Mesothelial cell of epicardium (in vitro differentiated cells): ENCODE measurements at regions not wholly inside any gene's neighbourhood (a gene's known extent, or its start where the extent isn't known, plus 50 kb on each side); places are given as distances from the start of the nearest gene placed in this dataset.
"Not testable (repeated sequence)": the region's sequence is repeated elsewhere in the genome, so short reads cannot be mapped to it uniquely, and the experiment has no call there.

ENCODE experiments used
- DNase-seq, 2 experiments: peaks; one replicate each; pipeline ENCODE4 v3.0.0; 2021; ENCODE audit warnings: low spot score in 2 of 2; ENCODE audit not compliant: unreplicated experiment in 2 of 2
- H3K27ac Mint-ChIP-seq: 2 replicates; pipeline ENCODE4 v1.8.0; 2021; ENCODE audit warnings: mixed read lengths
- H3K27me3 Mint-ChIP-seq: 2 replicates; pipeline ENCODE4 v1.8.0; 2021; ENCODE audit warnings: low read depth, mixed read lengths
- H3K36me3 Mint-ChIP-seq: 2 replicates; pipeline ENCODE4 v1.8.0; 2021; ENCODE audit warnings: mixed read lengths
- H3K4me1 Mint-ChIP-seq: 2 replicates; pipeline ENCODE4 v1.8.0; 2021; ENCODE audit warnings: mixed read lengths
- H3K4me3 Mint-ChIP-seq: 2 replicates; pipeline ENCODE4 v1.8.0; 2021; ENCODE audit warnings: mild to moderate bottlenecking, moderate library complexity, mixed read lengths
- H3K9me3 Mint-ChIP-seq: 2 replicates; pipeline ENCODE4 v1.8.0; 2021; ENCODE audit warnings: mixed read lengths
- TF ChIP-seq, protein P1 (sequence below): fragments of 200-600 bp; sonication (generic); IDR thresholded peaks from one replicate; pipeline ENCODE4 v1.5.0; 2021; ENCODE audit warnings: antibody characterized with exemption; ENCODE audit not compliant: unreplicated experiment

DNA sequence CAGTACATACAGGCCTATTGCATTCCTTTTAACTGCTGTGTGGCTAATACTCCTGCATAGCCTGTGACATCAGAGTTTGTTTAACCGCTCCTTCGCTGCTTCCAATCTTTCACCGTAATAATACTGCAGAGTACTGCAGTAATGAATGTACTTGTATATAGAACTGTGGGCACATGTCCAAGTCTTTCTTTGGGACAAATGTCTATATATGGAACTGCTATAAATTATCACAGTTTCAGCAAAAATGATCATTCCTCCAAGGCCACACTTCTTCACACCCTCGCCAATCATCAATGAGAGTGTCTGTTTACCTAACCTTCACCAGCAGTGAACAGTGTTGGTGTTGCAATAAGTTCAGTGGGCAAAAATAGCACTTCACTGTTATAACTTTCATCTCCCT, 230.4 kb downstream of the SP3 start:
- TF ChIP-seq, protein P1, sequence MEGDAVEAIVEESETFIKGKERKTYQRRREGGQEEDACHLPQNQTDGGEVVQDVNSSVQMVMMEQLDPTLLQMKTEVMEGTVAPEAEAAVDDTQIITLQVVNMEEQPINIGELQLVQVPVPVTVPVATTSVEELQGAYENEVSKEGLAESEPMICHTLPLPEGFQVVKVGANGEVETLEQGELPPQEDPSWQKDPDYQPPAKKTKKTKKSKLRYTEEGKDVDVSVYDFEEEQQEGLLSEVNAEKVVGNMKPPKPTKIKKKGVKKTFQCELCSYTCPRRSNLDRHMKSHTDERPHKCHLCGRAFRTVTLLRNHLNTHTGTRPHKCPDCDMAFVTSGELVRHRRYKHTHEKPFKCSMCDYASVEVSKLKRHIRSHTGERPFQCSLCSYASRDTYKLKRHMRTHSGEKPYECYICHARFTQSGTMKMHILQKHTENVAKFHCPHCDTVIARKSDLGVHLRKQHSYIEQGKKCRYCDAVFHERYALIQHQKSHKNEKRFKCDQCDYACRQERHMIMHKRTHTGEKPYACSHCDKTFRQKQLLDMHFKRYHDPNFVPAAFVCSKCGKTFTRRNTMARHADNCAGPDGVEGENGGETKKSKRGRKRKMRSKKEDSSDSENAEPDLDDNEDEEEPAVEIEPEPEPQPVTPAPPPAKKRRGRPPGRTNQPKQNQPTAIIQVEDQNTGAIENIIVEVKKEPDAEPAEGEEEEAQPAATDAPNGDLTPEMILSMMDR: no peak
- H3K27ac Mint-ChIP-seq: no peak overlapping the region
- H3K9me3 Mint-ChIP-seq: peaks cover 3% of the 10 kb centered on the region
- H3K4me3 Mint-ChIP-seq: no peak overlapping the region
- DNase-seq: no peak
- H3K36me3 Mint-ChIP-seq: no peaks in the 10 kb centered on the region
- peaks cover 8% of the 10 kb centered on the region for H3K4me1 Mint-ChIP-seq
- H3K27me3 Mint-ChIP-seq: peaks cover 3% of the 10 kb centered on the region

DNA sequence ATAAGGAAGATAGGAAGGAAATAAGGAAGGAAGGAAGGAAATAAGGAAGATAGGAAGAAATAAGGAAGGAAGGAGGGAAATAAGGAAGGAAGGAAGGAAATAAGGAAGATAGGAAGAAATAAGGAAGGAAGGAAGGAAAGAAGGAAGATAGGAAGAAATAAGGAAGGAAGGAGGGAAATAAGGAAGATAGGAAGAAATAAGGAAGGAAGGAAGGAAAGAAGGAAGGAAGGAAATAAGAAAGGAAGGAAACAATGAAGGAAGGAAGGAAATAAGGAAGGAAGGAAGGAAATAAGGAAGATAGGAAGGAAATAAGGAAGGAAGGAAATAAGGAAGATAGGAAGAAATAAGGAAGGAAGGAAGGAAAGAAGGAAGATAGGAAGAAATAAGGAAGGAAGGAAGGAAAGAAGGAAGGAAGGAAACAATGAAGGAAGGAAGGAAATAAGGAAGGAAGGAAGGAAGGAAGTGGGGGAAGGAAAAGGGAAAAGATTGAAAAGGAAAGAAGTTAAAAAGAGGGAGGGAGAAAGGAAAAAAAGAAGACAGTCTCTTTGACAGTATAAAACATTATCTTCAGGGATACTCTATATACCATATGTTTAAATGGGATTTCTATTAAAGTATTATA, 227.1 kb downstream of the SP3 start:
- H3K9me3 Mint-ChIP-seq, H3K4me3 Mint-ChIP-seq, DNase-seq, H3K4me1 Mint-ChIP-seq, H3K27ac Mint-ChIP-seq, H3K36me3 Mint-ChIP-seq, H3K27me3 Mint-ChIP-seq: not testable (repeated sequence)

DNA sequence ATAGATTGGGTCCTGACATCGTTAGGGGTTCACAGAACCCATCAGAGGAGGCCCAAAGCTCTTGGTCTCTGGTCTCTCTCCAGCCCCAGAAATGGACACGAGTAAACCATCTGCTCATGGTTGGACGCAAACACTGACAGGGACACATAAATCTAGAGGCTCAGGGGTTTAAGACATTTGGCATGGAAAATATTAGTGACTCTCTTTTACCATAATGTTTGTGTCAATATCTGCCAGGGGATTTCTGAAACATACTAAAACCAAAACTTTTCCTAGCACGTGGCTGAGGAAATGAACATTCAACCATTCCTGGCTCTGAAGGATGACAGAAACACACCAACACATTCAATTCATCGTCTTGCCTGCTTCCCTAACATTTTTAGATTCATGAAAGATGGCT, 226.2 kb downstream of the SP3 start:
- DNase-seq: no peak
- H3K9me3 Mint-ChIP-seq: peaks cover 3% of the 10 kb centered on the region
- TF ChIP-seq, protein P1: no peak
- H3K4me3 Mint-ChIP-seq: no peak overlapping the region
- no peaks in the 10 kb centered on the region for H3K36me3 Mint-ChIP-seq
- H3K27ac Mint-ChIP-seq: no peak overlapping the region
- peaks cover 10% of the 10 kb centered on the region for H3K27me3 Mint-ChIP-seq
- peaks cover 8% of the 10 kb centered on the region for H3K4me1 Mint-ChIP-seq

DNA sequence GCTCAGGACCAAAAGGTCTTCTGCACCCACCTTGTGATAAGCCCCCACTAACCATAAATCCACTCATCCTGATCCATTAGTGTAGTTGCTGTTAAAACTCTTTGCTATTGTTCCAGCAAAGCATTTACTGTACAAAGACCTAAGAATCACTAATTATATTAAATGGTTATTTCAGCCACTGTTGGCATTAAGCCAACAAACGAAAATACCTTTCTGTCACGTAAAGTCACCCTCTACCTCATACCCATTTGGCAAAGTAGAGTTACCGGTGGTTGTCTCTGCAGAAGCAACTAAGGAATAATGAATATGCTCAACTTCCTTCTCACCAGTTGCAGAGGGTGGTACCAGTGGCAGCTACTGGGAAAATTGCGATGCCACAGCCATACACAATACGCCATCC, 224.5 kb downstream of the SP3 start:
- DNase-seq: no peak
- Mint-ChIP-seq H3K4me3 (no peak overlapping the region), H3K36me3 (no peaks in the 10 kb centered on the region), H3K9me3 (peaks cover 3% of the 10 kb centered on the region), H3K27ac (no peak overlapping the region), H3K27me3 (peaks cover 13% of the 10 kb centered on the region), H3K4me1 (no peaks in the 10 kb centered on the region)
- TF ChIP-seq, protein P1: no peak

DNA sequence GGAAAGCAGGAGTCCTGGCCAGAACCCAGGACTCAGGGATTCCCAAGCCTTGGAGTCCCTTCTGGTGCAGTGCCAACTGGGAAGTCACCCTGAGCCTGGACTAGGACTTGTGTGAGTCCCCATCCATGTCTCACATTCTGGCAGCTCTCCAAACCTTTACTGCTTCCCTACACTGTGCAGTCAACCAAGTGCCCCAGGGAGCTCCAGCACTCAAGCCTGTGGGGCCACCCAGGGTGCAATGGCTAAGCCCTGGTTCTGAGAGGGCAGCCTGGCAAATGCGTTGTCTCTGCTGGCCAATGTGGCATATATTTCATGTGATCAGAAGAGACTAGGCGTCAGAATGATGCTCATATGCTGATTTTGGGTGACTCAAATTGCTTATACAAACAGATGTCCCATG, 223.4 kb downstream of the SP3 start:
- Mint-ChIP-seq H3K4me1 (no peaks in the 10 kb centered on the region), H3K4me3 (no peak overlapping the region), H3K27me3 (peaks cover 13% of the 10 kb centered on the region), H3K27ac (no peak overlapping the region), H3K9me3 (peaks cover 3% of the 10 kb centered on the region), H3K36me3 (no peaks in the 10 kb centered on the region)
- TF ChIP-seq, protein P1: no peak
- no peak for DNase-seq

DNA sequence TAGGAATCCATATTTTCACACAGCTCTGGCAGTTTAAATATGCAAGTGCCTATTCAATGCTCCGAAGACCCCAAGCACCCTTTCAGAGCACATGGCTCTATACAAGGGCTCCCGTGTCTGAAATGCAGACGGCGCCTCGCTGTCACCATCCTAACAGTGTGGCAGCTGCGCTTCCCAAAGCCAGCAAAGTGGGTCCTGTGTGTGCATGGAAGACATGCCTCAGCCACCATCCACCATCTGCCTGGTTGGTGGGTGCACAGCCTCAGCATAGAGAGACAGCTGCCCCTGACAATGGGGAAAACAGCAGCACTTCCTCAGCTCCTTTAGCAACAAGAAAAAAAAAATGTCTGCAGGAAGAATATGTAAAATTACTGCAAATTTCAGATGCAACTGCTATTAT, 218.1 kb downstream of the SP3 start:
- no peaks in the 10 kb centered on the region for H3K36me3 Mint-ChIP-seq
- no peak overlapping the region for H3K27ac Mint-ChIP-seq
- TF ChIP-seq, protein P1: no peak
- H3K27me3 Mint-ChIP-seq: peaks cover 7% of the 10 kb centered on the region
- H3K4me1 Mint-ChIP-seq: peaks cover 11% of the 10 kb centered on the region
- H3K4me3 Mint-ChIP-seq: no peak overlapping the region
- DNase-seq: no peak
- H3K9me3 Mint-ChIP-seq: no peaks in the 10 kb centered on the region
